A673 (cell line): ENCODE measurements at regions not wholly inside any gene's neighbourhood (a gene's known extent, or its start where the extent isn't known, plus 50 kb on each side); places are given as distances from the start of the nearest gene placed in this dataset.

Experiments used
- BruUV-seq: library from RNA; stranded (reverse); fragments of 400-500 nt; replicated peaks from 2 replicates; lab custom pipeline; 2021; lab: Mats Ljungman, UMichigan
- CTCF ChIA-PET: fragments of 300-600 bp; sonication (Branson Sonifier 250); formaldehyde crosslinking; loops from one replicate; lab custom pipeline; 2022; ENCODE audit warnings: antibody characterized with exemption; lab: Charles Lee
- POLR2A ChIA-PET: fragments of 300-600 bp; sonication (Branson Sonifier 250); formaldehyde crosslinking; loops from one replicate; lab custom pipeline; 2022; ENCODE audit warnings: antibody characterized with exemption; ENCODE audit not compliant: low non-redundant PET; lab: Charles Lee
- DNase-seq: peaks from one replicate; pipeline ENCODE4 v3.0.0-alpha.2; 2015; ENCODE audit warnings: low spot score
- H3K27ac ChIP-seq: fragments of 200-600 bp; sonication (generic); 2 replicates; pipeline ENCODE4 v1.5.1; 2016; ENCODE audit warnings: mixed run types, low read depth, mild to moderate bottlenecking, mixed read lengths, antibody characterized with exemption, low read length; ENCODE audit not compliant: poor library complexity, severe bottlenecking
- H3K27me3 ChIP-seq: fragments of 200-600 bp; sonication (generic); replicated peaks from 2 replicates; pipeline ENCODE4 v1.6.1; 2017; ENCODE audit warnings: mixed run types, low read depth, mild to moderate bottlenecking, mixed read lengths, antibody characterized with exemption, low read length; ENCODE audit not compliant: insufficient read depth, poor library complexity
- H3K36me3 ChIP-seq: fragments of 200-600 bp; sonication (generic); 2 replicates; pipeline ENCODE4 v1.6.1; 2016; ENCODE audit warnings: mixed run types, mild to moderate bottlenecking, mixed read lengths, antibody characterized with exemption, low read length; ENCODE audit not compliant: insufficient read depth, poor library complexity, severe bottlenecking
- H3K4me1 ChIP-seq: fragments of 200-600 bp; sonication (generic); 2 replicates; pipeline ENCODE4 v1.6.1; 2017; ENCODE audit warnings: mixed run types, mild to moderate bottlenecking, mixed read lengths, antibody characterized with exemption, low read length; ENCODE audit not compliant: insufficient read depth, poor library complexity, severe bottlenecking
- H3K4me3 ChIP-seq: fragments of 200-600 bp; sonication (generic); 2 replicates; pipeline ENCODE4 v1.5.1; 2016; ENCODE audit warnings: low read depth, mixed run types, mild to moderate bottlenecking, mixed read lengths, low read length; ENCODE audit not compliant: poor library complexity, severe bottlenecking
- H3K9me3 ChIP-seq: fragments of 200-600 bp; sonication (generic); 2 replicates; pipeline ENCODE4 v1.6.1; 2016; ENCODE audit warnings: mixed run types, low read depth, mild to moderate bottlenecking, mixed read lengths, antibody characterized with exemption, low read length; ENCODE audit not compliant: poor library complexity, severe bottlenecking
- CTCF ChIP-seq: fragments of 300-800, 200-600 bp; sonication (generic); conservative IDR thresholded peaks from 2 replicates; pipeline ENCODE4 v1.5.1; 2017; ENCODE audit warnings: low read depth, mild to moderate bottlenecking, antibody characterized with exemption, low read length, moderate library complexity, mixed read lengths
- EZH2 ChIP-seq: fragments of 200-600 bp; sonication (generic); IDR thresholded peaks from 2 replicates; pipeline ENCODE4 v1.6.1; 2017; ENCODE audit warnings: borderline replicate concordance, low read depth, mild to moderate bottlenecking, mixed read lengths, antibody characterized with exemption, low read length; ENCODE audit not compliant: poor library complexity, severe bottlenecking
- intact Hi-C: fragments of 100-400 bp; cut with micrococcal nuclease; formaldehyde crosslinking; loops from one replicate; pipeline ENCODE4 v1.10.0; 2022; ENCODE audit not compliant: unreplicated experiment

GRCh38 chr4:167688660-167689142, 403.6 kb upstream of the ANXA10 start:
- H3K27ac ChIP-seq, result no peak overlapping the region
- ChIA-PET CTCF (no interaction called here), POLR2A (no interaction called here)
- TF ChIP-seq CTCF, result no peak
- DNase-seq, result no peak
- BruUV-seq, result no TSS peak
- H3K4me3 ChIP-seq, result no peak overlapping the region
- intact Hi-C loops, result no loop called here
- no peaks in the 10 kb centered on the region for H3K36me3 ChIP-seq
- H3K27me3 ChIP-seq, result no peaks in the 10 kb centered on the region
- no peaks in the 10 kb centered on the region for H3K4me1 ChIP-seq
- no peaks in the 10 kb centered on the region for H3K9me3 ChIP-seq

GRCh38 chr4:167702391-167702790, 389.9 kb upstream of the ANXA10 start:
- H3K27me3 ChIP-seq, result peaks cover 5% of the 10 kb centered on the region
- intact Hi-C loops, result no loop called here
- no TSS peak for BruUV-seq
- ChIA-PET POLR2A (no interaction called here), CTCF (no interaction called here)
- no peak overlapping the region for H3K27ac ChIP-seq
- H3K4me1 ChIP-seq, result no peaks in the 10 kb centered on the region
- H3K4me3 ChIP-seq, result no peak overlapping the region
- no peak for TF ChIP-seq EZH2
- no peak for TF ChIP-seq CTCF
- H3K9me3 ChIP-seq, result no peaks in the 10 kb centered on the region
- DNase-seq, result no peak
- H3K36me3 ChIP-seq, result no peaks in the 10 kb centered on the region

GRCh38 chr4:167711517-167711916, 380.8 kb upstream of the ANXA10 start:
- no peak for DNase-seq
- peaks cover 12% of the 10 kb centered on the region for H3K27me3 ChIP-seq
- ChIA-PET CTCF (no interaction called here), POLR2A (no interaction called here)
- no peak overlapping the region for H3K27ac ChIP-seq
- TF ChIP-seq EZH2 (no peak), CTCF (no peak)
- BruUV-seq, result no TSS peak
- no peaks in the 10 kb centered on the region for H3K9me3 ChIP-seq
- H3K4me1 ChIP-seq, result no peaks in the 10 kb centered on the region
- intact Hi-C loops, result no loop called here
- no peaks in the 10 kb centered on the region for H3K36me3 ChIP-seq
- no peak overlapping the region for H3K4me3 ChIP-seq
